Common myeloid progenitor, CD34-positive (primary cell): ENCODE measurements at regions not wholly inside any gene's neighbourhood (a gene's known extent, or its start where the extent isn't known, plus 50 kb on each side); places are given as distances from the start of the nearest gene placed in this dataset.
"Not testable (repeated sequence)": the region's sequence is repeated elsewhere in the genome, so short reads cannot be mapped to it uniquely, and the experiment has no call there.

ENCODE experiments used
- CTCF ChIA-PET: fragments of 350-600 bp; sonication (Branson Sonifier 250); formaldehyde crosslinking; loops from one replicate; lab custom pipeline; 2021; ENCODE audit warnings: antibody characterized with exemption; lab: Charles Lee
- POLR2A ChIA-PET: fragments of 350-600 bp; sonication (Branson Sonifier 250); formaldehyde crosslinking; loops from one replicate; lab custom pipeline; 2021; ENCODE audit warnings: antibody characterized with exemption; lab: Charles Lee
- DNase-seq, 3 donors: peaks; one replicate each; pipeline versions ENCODE4 v3.0.0 to v3.0.0-alpha.2; 2013
- H3K27ac ChIP-seq, 2 experiments: 1 replicate in 1 of 2; 2 replicates in 1 of 2; pipeline ENCODE4 v1.7.0; 2013; ENCODE audit warnings: inconsistent platforms in 2 of 2, low read length in 2 of 2, mild to moderate bottlenecking in 2 of 2, low read depth in 1 of 2, moderate library complexity in 1 of 2; ENCODE audit not compliant: severe bottlenecking in 2 of 2, insufficient read depth in 1 of 2, poor library complexity in 1 of 2
- H3K27me3 ChIP-seq, 5 experiments: replicated peaks in 2 of 5; 1 replicate in 3 of 5; 2 replicates in 2 of 5; pipeline versions ENCODE4 v1.6.1 to v1.7.0; 2013; ENCODE audit warnings: low read length in 4 of 5, mild to moderate bottlenecking in 2 of 5, moderate library complexity in 2 of 5, inconsistent platforms in 1 of 5; ENCODE audit not compliant: insufficient read depth in 5 of 5, control insufficient read depth in 4 of 5
- H3K36me3 ChIP-seq, 4 experiments: 1 replicate in 2 of 4; 2 replicates in 2 of 4; pipeline versions ENCODE4 v1.6.1 to v1.7.0; 2013; ENCODE audit warnings: low read length in 3 of 4, control low read depth in 1 of 4, mild to moderate bottlenecking in 1 of 4; ENCODE audit not compliant: control insufficient read depth in 4 of 4, insufficient read depth in 4 of 4
- H3K4me1 ChIP-seq, 4 experiments: 1 replicate in 3 of 4; 2 replicates in 1 of 4; pipeline versions ENCODE4 v1.6.1 to v1.7.1; 2013; ENCODE audit warnings: low read length in 3 of 4, mild to moderate bottlenecking in 3 of 4, control low read depth in 1 of 4, inconsistent platforms in 1 of 4, moderate library complexity in 1 of 4; ENCODE audit not compliant: control insufficient read depth in 4 of 4, insufficient read depth in 4 of 4; ENCODE audit errors: control extremely low read depth in 1 of 4
- H3K4me3 ChIP-seq, 7 experiments: 1 replicate in 4 of 7; 2 replicates in 3 of 7; pipeline versions ENCODE4 v1.5.1 to v1.7.0; 2013; ENCODE audit warnings: mild to moderate bottlenecking in 7 of 7, low read length in 6 of 7, moderate library complexity in 6 of 7, inconsistent platforms in 2 of 7, low read depth in 2 of 7, control low read depth in 1 of 7; ENCODE audit not compliant: insufficient read depth in 4 of 7, control insufficient read depth in 1 of 7; ENCODE audit errors: extremely low read depth in 1 of 7
- H3K9me3 ChIP-seq, 5 experiments: 1 replicate in 4 of 5; 2 replicates in 1 of 5; pipeline versions ENCODE4 v1.6.1 to v1.7.1; 2013; ENCODE audit warnings: low read length in 4 of 5, mild to moderate bottlenecking in 2 of 5, inconsistent platforms in 1 of 5, low read depth in 1 of 5, moderate library complexity in 1 of 5; ENCODE audit not compliant: control insufficient read depth in 4 of 5, insufficient read depth in 2 of 5; ENCODE audit errors: control extremely low read depth in 1 of 5
- WGBS: methylation state at CpG from one replicate; pipeline ENCODE4 v1.1.5; 2013; ENCODE audit not compliant: insufficient coverage; 5-methylcytosine and 5-hydroxymethylcytosine counted together

DNA sequence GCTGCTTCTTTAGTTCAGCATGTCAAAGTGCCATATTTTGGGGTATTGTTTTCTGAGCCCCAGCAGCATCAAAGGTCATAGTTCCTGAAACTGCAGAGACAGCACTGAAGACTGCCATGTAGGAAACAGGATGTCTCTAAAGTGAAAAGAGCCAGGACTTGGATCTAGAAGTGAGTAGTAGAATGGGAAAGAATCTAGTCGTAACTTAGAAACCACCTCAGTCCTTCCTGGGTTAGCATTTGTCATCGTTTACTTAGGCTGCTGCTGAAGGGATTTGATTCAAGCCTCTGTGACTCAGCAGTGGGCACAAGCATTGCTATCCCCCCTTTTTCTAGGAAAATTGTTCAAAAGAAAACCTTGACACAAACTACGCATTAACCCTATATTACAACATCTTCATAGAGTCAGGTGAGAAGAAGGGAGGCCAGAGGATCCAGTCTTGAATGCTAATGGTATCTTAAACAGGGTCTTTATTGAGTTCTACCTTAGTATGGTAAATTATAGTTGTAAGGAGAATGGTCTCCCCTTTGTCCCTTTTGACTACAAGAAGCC, 108.8 kb downstream of the FAM72B start:
- H3K27me3 ChIP-seq, H3K27ac ChIP-seq, DNase-seq, H3K9me3 ChIP-seq, H3K4me3 ChIP-seq, H3K36me3 ChIP-seq, H3K4me1 ChIP-seq, CTCF ChIA-PET, POLR2A ChIA-PET: not testable (repeated sequence)
- no CpG with 5 or more reads among the region's 3 CpGs for WGBS

DNA sequence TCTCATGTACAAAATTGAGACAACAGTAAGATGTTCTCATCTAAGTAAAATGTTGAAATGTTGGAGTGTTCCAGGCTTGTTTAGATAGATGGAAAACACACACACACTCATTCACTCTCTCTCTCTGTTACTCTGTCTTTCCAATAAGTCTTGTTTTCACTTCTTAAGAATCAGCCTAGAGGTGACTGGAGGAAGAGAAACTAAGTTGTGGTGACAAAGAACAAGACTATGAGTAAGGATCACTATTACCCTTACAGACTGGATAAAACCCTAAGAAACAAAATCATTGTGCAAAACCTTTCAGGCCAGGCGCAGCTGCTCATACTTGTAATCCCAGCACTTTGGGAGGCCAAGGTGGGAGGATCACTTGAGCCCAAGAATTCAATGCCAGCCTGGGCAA, 107.5 kb downstream of the FAM72B start:
- not testable (repeated sequence) for DNase-seq

DNA sequence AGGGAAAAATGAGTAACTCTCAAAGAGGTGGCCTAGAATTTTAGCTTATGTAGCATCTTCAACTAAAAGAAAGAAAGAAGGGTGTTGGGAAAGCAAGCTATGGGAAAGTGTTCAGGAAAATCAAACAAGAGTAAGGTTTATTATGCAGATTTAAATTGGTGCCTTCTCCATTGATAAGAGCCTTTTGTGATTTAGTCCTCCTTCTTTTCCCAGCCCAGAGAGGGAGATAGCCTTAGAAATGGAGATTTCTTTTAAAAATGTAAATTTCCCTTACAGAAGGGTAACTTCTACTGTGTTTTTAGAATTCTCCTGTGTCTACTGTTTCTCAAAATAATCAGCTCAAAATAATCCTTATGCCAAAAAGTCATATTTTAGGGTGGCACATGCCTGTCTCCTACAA, 104.5 kb downstream of the FAM72B start:
- H3K4me1 ChIP-seq, CTCF ChIA-PET, H3K27me3 ChIP-seq, H3K27ac ChIP-seq, POLR2A ChIA-PET, H3K9me3 ChIP-seq, H3K4me3 ChIP-seq, DNase-seq, H3K36me3 ChIP-seq: not testable (repeated sequence)

More for the DNA sequence above, 107.5 kb downstream of the FAM72B start:
- H3K27ac ChIP-seq, POLR2A ChIA-PET, CTCF ChIA-PET, H3K36me3 ChIP-seq, H3K27me3 ChIP-seq, H3K4me3 ChIP-seq, H3K9me3 ChIP-seq: not testable (repeated sequence)
- WGBS = no CpG with 5 or more reads among the region's 1 CpG
- peaks cover 2 to 12% (median 3%) of the 10 kb centered on the region in 4 experiments for H3K4me1 ChIP-seq

DNA sequence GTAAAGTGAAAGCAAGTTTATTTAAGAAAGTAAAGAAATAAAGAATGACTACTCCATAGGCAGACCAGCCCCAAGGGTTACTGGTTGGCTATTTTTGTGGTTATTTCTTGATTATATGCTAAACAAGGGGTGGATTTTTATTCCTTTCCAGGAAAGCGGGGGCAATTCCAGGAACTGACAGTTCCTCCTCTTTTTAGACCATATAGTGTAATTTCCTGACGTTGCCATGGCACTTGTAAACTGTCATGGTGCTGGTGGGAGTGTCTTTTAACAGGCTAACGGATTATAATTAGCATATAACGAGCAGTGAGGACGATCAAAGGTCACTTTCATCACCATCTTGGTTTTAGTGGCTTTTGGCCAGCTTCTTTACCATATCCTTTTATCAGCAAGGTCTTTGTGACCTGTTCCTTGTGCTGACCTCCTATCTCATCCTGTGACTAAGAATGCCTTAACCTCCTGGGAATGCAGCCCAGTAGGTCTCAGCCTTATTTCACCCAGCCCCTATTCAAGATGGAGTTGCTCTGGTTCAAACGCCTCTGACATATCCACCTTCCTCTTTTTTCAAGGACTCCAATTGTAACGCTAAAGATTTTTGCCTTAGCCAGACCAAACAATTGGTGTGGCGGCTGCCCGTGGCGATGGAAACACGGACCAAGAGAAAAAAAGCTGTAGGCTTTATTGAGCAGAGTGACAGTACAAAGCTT, 103.8 kb downstream of the FAM72B start:
- H3K27ac ChIP-seq, H3K4me1 ChIP-seq, CTCF ChIA-PET, H3K9me3 ChIP-seq, H3K27me3 ChIP-seq, H3K36me3 ChIP-seq, POLR2A ChIA-PET: not testable (repeated sequence)
- WGBS = 17% methylated on average over 1 of the region's 11 CpGs
- DNase-seq = peak in 2 of 3 donors; percentile 8 to 12
- H3K4me3 ChIP-seq = peak overlapping the region in 1 of 7 experiments; percentile 33

DNA sequence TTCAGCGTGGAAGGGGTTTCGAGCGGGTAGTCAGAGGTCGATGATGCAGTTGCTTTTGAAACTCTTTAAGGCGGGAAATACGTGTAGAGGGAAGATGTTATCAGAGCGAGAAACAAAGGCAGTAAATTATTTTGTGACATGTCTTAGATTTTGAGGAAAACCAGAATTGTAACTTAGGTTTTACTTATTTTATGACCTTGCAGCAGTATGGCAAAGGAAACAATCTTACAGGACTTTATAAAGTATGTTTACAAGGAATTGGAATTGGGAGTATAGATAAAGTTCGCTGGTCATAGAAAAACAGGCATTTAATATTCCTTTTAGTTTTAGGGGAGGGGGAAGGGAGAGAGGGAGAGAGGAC, 103.3 kb downstream of the FAM72B start:
- H3K36me3 ChIP-seq, CTCF ChIA-PET, H3K4me1 ChIP-seq, H3K27ac ChIP-seq, H3K27me3 ChIP-seq, H3K9me3 ChIP-seq, H3K4me3 ChIP-seq, POLR2A ChIA-PET: not testable (repeated sequence)
- WGBS = no CpG with 5 or more reads among the region's 8 CpGs
- peak in 1 of 3 donors; percentile 15 for DNase-seq

DNA sequence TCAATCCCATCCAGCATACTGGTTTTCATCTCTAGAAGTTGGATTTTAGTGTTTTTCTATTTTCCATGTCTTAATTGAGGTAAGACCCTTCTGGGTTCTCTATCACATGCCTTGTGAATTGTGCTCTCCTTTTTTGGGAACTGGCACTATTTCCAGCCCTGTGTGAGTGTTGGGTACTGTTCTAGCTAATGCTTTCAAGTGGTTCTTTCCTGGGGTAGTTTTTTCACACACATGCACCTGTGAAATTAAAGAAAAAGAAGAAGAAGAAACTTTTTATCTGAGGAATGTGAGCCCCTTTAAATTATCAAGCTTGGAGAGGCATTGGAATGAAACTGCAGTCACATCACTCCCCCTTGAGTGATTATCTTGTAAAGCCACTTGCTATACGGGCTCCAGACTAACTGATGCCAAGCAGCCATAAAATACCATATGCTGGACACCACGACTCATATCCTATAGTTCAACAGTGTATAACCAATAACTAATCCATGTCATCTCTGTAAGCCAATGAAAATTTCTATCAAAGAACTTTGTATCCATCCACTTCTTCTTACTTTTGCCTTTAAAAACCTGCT, 102.4 kb downstream of the FAM72B start:
- H3K9me3 ChIP-seq, POLR2A ChIA-PET, H3K27me3 ChIP-seq, H3K4me1 ChIP-seq, CTCF ChIA-PET, DNase-seq, H3K27ac ChIP-seq, H3K4me3 ChIP-seq, H3K36me3 ChIP-seq: not testable (repeated sequence)
- no CpG with 5 or more reads among the region's 2 CpGs for WGBS

DNA sequence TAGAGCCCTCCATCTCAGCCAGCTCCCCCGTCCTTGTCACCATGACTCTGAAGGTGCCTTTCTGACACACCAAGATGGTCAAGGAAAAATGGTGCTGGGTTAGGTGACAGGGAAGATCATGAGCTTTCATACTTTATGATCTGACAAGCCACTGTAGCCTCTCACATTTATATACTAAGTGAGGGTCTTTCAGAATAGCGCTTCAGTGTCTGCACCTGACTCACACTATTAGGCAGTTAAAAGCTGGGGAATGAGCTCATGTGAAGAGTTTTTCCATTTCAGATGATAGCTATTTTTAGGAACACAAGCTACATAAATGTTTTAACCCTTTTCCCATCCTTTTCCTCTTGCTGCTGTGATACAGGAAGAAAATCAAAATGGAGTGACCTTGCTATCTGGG, 101.1 kb downstream of the FAM72B start:
- H3K27me3 ChIP-seq, H3K36me3 ChIP-seq, POLR2A ChIA-PET, CTCF ChIA-PET, H3K27ac ChIP-seq, H3K9me3 ChIP-seq, DNase-seq, H3K4me3 ChIP-seq: not testable (repeated sequence)
- peaks cover 3 to 13% (median 6%) of the 10 kb centered on the region in 4 experiments for H3K4me1 ChIP-seq
- whole genome bisulfite sequencing = no CpG with 5 or more reads among the region's 2 CpGs
